MM.1S (cell line): ENCODE measurements at regions not wholly inside any gene's neighbourhood (a gene's known extent, or its start where the extent isn't known, plus 50 kb on each side); places are given as distances from the start of the nearest gene placed in this dataset.

Experiments used
- EZH2 ChIP-seq: fragments of 300-600 bp; sonication (generic); optimal IDR thresholded peaks from 2 replicates; pipeline ENCODE3; 2017; ENCODE audit warnings: low read depth, mild to moderate bottlenecking, antibody characterized with exemption, low read length, mixed read lengths
- EZH2phosphoT487 ChIP-seq: fragments of 300-600 bp; sonication (generic); IDR thresholded peaks from 2 replicates; pipeline ENCODE4 v1.6.1; 2018; ENCODE audit warnings: antibody characterized with exemption, low read length
- TF ChIP-seq, protein P1 (sequence below): fragments of 300-600 bp; sonication (generic); IDR thresholded peaks from 2 replicates; pipeline ENCODE4 v1.5.1; 2016; ENCODE audit warnings: antibody characterized with exemption, low read length, mixed read lengths

DNA sequence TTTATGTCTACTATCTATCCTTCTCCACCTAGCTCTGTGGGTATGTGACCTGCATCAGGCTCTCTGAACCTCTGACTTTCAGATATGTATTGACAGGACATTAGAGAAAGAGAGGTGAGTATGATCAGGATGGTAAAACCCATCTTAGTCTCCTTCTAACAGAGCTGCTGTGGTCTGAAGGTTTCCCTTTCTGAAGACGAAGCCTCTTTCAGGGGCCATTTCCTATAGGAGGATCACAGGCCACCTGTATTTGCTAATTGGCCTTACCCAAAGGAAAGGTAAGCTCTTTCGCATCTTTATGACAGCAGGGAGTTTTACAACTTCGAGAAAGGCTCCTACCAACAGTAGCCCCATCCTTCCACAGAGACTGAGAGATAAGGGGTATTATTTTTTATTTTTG is 442.9 kb downstream of the KCNJ3 start:
- TF ChIP-seq, protein P1, sequence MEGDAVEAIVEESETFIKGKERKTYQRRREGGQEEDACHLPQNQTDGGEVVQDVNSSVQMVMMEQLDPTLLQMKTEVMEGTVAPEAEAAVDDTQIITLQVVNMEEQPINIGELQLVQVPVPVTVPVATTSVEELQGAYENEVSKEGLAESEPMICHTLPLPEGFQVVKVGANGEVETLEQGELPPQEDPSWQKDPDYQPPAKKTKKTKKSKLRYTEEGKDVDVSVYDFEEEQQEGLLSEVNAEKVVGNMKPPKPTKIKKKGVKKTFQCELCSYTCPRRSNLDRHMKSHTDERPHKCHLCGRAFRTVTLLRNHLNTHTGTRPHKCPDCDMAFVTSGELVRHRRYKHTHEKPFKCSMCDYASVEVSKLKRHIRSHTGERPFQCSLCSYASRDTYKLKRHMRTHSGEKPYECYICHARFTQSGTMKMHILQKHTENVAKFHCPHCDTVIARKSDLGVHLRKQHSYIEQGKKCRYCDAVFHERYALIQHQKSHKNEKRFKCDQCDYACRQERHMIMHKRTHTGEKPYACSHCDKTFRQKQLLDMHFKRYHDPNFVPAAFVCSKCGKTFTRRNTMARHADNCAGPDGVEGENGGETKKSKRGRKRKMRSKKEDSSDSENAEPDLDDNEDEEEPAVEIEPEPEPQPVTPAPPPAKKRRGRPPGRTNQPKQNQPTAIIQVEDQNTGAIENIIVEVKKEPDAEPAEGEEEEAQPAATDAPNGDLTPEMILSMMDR = no peak
- TF ChIP-seq EZH2 (no peak), EZH2phosphoT487 (no peak)
